Adrenal gland (tissue), 5 donors: ENCODE measurements at regions not wholly inside any gene's neighbourhood (a gene's known extent, or its start where the extent isn't known, plus 50 kb on each side); places are given as distances from the start of the nearest gene placed in this dataset.

Source experiments
- CTCF ChIP-seq, 6 experiments: fragments of 450-650 bp in 4 of 6; fragments of 200-600 bp in 2 of 6; sonication (generic) in 1 of 6; IDR thresholded peaks; 1 replicate in 5 of 6; 2 replicates in 1 of 6; pipeline versions ENCODE4 v1.5.1 to v1.8.0; 2016 to 2021; ENCODE audit warnings: antibody characterized with exemption in 6 of 6, mild to moderate bottlenecking in 2 of 6, moderate library complexity in 1 of 6
- POLR2A ChIP-seq, 2 donors: fragments of 450-650 bp; IDR thresholded peaks; one replicate each; pipeline ENCODE4 v1.6.1; 2017; ENCODE audit warnings: antibody characterized with exemption in 2 of 2, mild to moderate bottlenecking in 2 of 2, moderate library complexity in 1 of 2
- donor health status: DM: no; HTN: no; CAD: no.

GRCh38 chr20:48342822-48343513 lies 484.8 kb downstream of the PREX1 start:
- TF ChIP-seq CTCF (IDR thresholded peaks at IDR 0.05) (no peak), POLR2A (IDR thresholded peaks at IDR 0.05) (no peak)
